ENCODE measurements at regions not wholly inside any gene's neighbourhood (a gene's known extent, or its start where the extent isn't known, plus 50 kb on each side); places are given as distances from the start of the nearest gene placed in this dataset.

DNA sequence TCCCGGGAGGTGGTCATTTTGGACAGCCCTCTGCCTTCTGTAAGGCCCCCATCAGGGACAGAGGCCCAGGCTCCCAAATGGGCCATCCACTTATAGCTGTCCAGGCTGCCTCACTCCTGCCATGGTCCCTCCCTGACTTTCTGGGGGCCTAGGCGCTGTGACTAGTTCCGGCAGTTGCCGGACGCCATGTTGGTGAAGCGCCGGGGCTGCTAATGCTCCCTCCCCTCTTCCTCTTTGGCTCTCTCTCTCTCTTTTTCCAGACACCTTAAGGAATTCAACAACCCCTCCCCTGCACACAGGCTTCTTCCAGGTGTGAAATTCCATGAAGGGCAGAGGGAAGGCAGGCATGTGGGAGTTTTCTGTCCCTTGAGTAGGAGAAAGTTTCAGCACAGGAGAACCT, 445.6 kb downstream of the SOX6 start:
- H3K27ac ChIP-seq = no peak overlapping the region
- H3K27me3 ChIP-seq = no peaks in the 10 kb centered on the region
- H3K4me1 ChIP-seq = no peaks in the 10 kb centered on the region
- no peaks in the 10 kb centered on the region for H3K9me3 ChIP-seq
- H3K4me3 ChIP-seq = no peak overlapping the region
- TF ChIP-seq, protein P1, sequence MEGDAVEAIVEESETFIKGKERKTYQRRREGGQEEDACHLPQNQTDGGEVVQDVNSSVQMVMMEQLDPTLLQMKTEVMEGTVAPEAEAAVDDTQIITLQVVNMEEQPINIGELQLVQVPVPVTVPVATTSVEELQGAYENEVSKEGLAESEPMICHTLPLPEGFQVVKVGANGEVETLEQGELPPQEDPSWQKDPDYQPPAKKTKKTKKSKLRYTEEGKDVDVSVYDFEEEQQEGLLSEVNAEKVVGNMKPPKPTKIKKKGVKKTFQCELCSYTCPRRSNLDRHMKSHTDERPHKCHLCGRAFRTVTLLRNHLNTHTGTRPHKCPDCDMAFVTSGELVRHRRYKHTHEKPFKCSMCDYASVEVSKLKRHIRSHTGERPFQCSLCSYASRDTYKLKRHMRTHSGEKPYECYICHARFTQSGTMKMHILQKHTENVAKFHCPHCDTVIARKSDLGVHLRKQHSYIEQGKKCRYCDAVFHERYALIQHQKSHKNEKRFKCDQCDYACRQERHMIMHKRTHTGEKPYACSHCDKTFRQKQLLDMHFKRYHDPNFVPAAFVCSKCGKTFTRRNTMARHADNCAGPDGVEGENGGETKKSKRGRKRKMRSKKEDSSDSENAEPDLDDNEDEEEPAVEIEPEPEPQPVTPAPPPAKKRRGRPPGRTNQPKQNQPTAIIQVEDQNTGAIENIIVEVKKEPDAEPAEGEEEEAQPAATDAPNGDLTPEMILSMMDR (IDR thresholded peaks at IDR 0.05) = no peak
- intact Hi-C loops (cut with DNase I) = no loop called here
- DNase-seq (ENCODE audit: low spot score in 2 of 2) = no peak
- no peaks in the 10 kb centered on the region for H3K36me3 ChIP-seq

DNA sequence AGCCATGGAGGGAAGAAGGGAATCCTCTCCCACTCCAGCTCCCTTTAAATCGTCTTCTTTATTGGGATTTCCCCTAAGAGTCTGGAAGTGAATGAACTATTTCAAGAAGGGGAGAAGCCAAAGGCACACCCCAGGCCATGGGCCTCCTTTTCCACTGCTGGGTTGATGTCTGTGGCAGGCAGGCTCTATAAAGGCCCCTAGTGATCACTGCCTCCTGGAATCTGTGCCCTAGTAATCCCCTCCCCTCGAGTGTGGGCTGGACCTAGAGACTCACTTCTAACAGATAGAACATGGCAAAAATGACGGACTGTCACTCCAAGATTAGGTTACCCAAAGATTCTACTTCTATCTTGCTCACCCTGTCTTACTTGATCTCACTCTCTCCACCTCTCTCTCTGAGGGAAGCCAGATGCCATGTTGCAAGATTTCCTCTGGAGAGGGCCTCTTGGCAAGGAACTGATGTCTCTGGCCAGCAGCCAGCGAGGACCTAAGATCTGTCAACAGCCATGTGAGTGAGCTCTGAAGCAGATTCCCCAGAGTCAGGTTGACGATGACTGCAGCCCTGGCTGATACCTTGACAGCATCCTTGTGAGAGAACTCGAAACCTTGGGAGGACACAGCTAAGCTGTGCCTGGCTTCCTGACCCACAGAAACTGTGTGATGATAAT, 444.8 kb downstream of the SOX6 start:
- Histone ChIP-seq H3K9me3 (no peaks in the 10 kb centered on the region), H3K4me1 (no peaks in the 10 kb centered on the region), H3K36me3 (no peaks in the 10 kb centered on the region), H3K4me3 (no peak overlapping the region), H3K27me3 (no peaks in the 10 kb centered on the region), H3K27ac (no peak overlapping the region)
- intact Hi-C loops (cut with DNase I) = no loop called here
- DNase-seq (ENCODE audit: low spot score in 2 of 2) = no peak
- TF ChIP-seq, protein P1 (IDR thresholded peaks at IDR 0.05) = no peak

- TF ChIP-seq, protein P1 (IDR thresholded peaks at IDR 0.05) = no peak
- peak overlapping the region; percentile 49 to 57 for H3K27ac ChIP-seq
- DNase-seq (ENCODE audit: low spot score in 2 of 2) = no peak
- no peaks in the 10 kb centered on the region for H3K36me3 ChIP-seq
- intact Hi-C loops (cut with DNase I) = no loop called here
- H3K27me3 ChIP-seq = no peaks in the 10 kb centered on the region
- no peaks in the 10 kb centered on the region for H3K9me3 ChIP-seq
- H3K4me3 ChIP-seq = no peak overlapping the region
- H3K4me1 ChIP-seq = no peaks in the 10 kb centered on the region
Measured at GRCh38 chr11:15912291-15912690, 444.1 kb downstream of the SOX6 start.

- DNase-seq (ENCODE audit: low spot score in 2 of 2) = no peak
- intact Hi-C loops (cut with DNase I) = no loop called here
- no peaks in the 10 kb centered on the region for H3K9me3 ChIP-seq
- no peaks in the 10 kb centered on the region for H3K36me3 ChIP-seq
- H3K4me1 ChIP-seq = no peaks in the 10 kb centered on the region
- H3K27me3 ChIP-seq = no peaks in the 10 kb centered on the region
- TF ChIP-seq, protein P1 (IDR thresholded peaks at IDR 0.05) = no peak
- no peak overlapping the region for H3K4me3 ChIP-seq
- H3K27ac ChIP-seq = peak overlapping the region; percentile 49 to 57
Measured at GRCh38 chr11:15912825-15913224, 443.5 kb downstream of the SOX6 start.

- no peak for DNase-seq (ENCODE audit: low spot score in 2 of 2)
- intact Hi-C loops (cut with DNase I) = no loop called here
- peak overlapping the region in 1 of 2 donors; percentile 49 for H3K27ac ChIP-seq
Measured at GRCh38 chr11:15913261-15913660, 443.1 kb downstream of the SOX6 start.

More at GRCh38 chr11:15913261-15913660, 443.1 kb downstream of the SOX6 start:
- no peak overlapping the region for H3K4me3 ChIP-seq
- no peaks in the 10 kb centered on the region for H3K9me3 ChIP-seq
- H3K4me1 ChIP-seq = no peaks in the 10 kb centered on the region
- no peaks in the 10 kb centered on the region for H3K27me3 ChIP-seq
- no peaks in the 10 kb centered on the region for H3K36me3 ChIP-seq
- TF ChIP-seq, protein P1 (IDR thresholded peaks at IDR 0.05) = no peak

Measured in ascending aorta (tissue), 2 donors.